HuH-7.5 (cell line): ENCODE measurements at regions not wholly inside any gene's neighbourhood (a gene's known extent, or its start where the extent isn't known, plus 50 kb on each side); places are given as distances from the start of the nearest gene placed in this dataset.

ENCODE experiments used
- DNase-seq: peaks from one replicate; pipeline ENCODE4 v3.0.0; 2011; ENCODE audit warnings: low spot score

GRCh38 chr4:148808416-148808815, 366.2 kb upstream of the NR3C2 start:
- no peak for DNase-seq

DNA sequence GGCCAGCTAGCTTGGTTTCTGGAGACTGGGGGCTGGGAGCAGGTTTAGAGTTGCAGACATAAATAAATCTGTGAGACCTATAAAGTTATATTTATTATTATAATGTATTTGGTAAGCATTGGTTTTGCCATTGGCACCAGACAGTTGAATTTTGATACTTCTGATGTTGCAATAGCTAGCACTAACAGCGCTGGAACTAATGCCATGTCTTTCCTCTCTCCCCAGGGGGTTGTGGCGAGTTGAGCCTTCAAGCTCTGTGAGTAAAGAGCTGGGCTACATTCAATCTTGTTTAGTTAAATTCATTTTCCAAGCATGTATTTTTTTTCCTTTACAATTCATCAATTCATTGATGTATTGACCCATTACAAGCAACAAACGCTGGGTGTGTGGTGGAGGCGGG, 358.7 kb upstream of the NR3C2 start:
- no peak for DNase-seq

- DNase-seq, result no peak
These were observed 358.2 kb upstream of the NR3C2 start for GRCh38 chr4:148800336-148800885.

- no peak for DNase-seq
These were observed 353.1 kb upstream of the NR3C2 start for GRCh38 chr4:148795156-148795864.

GRCh38 chr4:148793221-148793620, 351.0 kb upstream of the NR3C2 start:
- DNase-seq, result no peak

DNA sequence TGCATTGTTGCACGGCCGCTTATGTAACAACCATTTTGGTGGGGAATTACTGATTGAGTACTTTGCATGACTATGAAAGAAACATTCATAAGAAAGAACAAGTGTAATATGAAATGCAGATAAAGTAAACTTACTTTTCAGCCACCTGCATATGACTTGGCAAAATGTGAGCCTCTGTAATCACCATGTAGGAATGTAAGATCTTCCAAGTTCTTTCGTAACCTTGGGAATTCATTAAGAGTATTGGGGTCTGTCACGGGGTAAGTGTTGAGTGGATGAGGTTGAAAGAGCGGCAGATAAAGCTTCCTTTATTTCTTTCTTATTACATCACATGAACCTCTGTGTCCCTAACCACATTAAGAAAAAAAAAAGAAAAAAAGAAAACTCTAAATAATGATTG, 348.5 kb upstream of the NR3C2 start:
- no peak for DNase-seq

GRCh38 chr4:148790246-148790645, 348.0 kb upstream of the NR3C2 start:
- DNase-seq, result no peak

GRCh38 chr4:148787831-148788477, 345.7 kb upstream of the NR3C2 start:
- DNase-seq, result no peak

DNA sequence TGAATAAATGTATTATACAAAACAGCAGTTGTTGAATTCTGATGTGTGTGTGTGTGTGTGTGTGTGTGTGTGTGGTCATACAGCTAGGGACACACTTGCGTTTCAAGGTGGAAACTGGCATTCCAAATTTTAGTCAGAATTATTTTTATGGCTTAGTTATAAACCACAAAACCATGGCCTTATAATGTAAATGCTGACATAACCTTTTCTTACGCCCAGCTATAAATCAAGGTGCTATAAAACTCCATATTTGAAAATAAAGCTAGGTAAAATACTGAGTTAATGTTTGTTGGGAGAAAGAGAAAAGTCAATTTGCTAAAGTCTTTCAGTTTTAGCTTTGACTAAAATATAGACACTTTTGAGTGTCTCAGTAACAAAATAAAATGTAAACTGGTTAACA, 345.1 kb upstream of the NR3C2 start:
- no peak for DNase-seq

- DNase-seq, result no peak
These were observed 344.5 kb upstream of the NR3C2 start for GRCh38 chr4:148786699-148787098.

DNA sequence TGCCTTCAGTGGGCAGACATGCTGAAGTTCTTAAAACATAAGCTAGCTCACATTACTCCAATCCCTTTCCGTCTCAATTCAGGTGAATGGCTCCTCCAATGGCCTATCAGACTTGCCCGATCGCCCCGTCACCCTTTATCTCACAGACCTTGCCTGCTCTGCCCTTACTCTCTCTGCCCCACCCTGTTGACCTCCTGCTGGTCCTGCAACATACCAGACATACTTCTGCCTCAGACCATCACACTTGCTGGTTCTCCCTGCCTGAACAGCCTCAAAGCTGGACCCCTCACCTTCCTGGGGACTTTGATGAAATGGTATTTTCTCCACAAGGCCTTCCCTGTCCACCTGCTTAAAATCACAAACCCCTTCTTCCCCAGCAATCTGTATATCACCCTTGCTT, 340.1 kb upstream of the NR3C2 start:
- DNase-seq, result no peak

GRCh38 chr4:148780426-148781005, 338.3 kb upstream of the NR3C2 start:
- DNase-seq, result no peak

DNA sequence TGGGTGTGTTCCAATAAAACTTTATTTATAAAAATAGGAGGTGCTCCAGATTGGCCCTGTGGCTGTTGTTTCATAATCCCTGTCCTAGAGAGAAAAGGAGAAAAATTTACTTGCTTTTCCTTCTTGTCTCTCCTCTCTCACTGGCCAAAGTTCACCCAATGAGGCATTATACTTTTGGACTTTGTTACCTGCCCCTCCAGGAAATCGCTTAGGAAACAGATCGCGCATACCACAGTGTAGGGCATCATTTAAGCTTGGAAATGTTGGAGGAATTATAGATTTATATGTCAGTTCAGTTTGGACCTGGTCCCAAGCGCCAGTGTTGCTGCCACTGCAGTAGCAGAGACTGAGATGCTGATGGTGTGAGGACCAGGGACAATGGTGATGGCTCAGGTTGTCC, 337.6 kb upstream of the NR3C2 start:
- no peak for DNase-seq

- no peak for DNase-seq
These were observed 336.9 kb upstream of the NR3C2 start for GRCh38 chr4:148778980-148779675.

- no peak for DNase-seq
These were observed 334.7 kb upstream of the NR3C2 start for GRCh38 chr4:148776941-148777340.

DNA sequence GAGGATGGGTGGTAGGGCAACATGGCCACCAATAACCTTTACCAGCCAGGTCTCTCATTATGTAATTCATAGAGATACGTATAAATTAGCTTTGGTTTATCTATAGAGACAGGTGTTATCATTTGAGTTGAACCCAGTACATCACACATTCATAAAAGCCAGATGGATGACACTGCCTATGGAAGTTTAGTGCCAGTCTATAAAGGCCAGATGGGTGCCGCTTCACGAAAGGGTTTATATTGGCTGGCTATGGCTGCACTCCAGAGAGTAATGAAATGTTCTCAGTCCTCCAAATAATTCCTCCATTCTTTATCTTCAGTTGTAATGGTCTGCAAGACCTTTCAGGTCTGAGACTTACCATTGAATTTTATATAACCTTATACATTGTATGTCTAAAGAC, 331.9 kb upstream of the NR3C2 start:
- no peak for DNase-seq

DNA sequence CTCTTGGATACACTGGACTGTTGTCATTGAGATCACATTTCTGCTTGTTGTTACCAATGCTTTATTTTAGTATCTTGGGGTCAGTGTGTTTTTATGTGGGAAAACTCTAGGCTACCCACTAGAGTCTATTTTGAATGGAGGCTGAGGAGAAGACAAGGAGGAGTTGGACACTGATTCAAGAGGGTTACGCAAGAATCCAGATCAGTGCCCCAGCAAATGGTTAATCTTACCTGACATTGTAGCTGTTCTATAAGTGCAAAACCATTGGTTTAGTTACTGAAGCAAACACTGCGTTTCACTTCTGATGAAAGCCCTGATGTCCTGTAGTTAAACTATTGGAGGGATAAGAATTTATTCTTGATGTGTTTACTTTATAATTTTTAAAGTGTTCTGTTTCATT, 331.1 kb upstream of the NR3C2 start:
- DNase-seq, result no peak

DNA sequence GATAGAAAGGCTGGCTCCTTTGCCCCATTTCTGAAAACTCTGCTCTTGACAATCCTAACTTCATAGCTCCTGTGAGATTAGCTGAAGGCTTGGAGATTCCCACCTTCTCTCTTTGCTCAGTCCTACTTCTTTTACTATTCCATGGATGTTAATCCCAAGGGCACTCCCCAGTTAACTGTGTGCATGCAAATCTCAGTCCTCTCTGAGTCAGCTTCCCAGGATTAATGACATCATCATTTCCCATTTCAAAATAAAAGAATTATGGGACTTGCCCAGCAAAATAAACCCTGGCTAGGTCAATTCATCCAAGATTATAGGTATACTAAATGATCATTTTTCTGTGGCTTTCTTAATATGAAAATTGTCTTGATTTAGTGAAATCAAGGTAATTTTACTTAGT, 328.6 kb upstream of the NR3C2 start:
- no peak for DNase-seq

DNA sequence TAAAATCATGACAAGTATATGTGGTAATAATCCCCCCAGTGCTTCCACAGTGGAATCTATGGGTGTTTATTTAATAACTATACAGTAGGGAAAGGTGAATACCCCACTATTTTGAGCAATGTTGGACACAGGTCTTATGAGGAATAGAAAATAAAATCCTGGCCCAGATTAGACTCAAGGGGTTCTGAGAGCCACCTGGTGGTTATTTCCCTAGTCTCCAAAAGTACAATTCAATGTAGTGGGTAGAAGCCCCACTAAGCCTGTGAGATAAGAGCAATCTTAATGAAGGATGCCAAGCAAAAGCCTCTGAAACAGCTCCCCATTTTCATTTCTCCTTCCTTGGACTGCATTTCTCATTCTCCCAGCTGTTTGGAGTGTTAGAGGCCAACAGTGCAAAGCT, 328.2 kb upstream of the NR3C2 start:
- DNase-seq, result no peak

DNA sequence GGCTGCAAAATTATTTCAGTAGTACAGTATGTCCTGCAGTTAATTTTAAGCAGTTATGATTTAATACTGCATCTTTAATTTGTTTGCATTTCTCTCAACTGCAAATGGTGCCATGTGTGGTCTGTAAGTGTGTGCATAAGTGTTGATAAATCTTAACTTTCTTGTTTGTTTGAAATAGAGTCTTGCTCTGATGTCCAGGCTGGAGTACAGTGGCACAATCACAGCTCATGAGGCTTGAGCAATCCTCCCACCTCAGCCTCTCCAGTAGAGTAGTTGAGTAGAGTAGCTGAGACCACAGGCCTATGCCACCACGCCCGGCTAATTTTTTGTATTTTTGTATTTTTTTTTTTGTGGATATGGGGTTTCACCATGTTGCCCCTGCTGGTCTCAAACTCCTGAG, 322.5 kb upstream of the NR3C2 start:
- DNase-seq, result no peak

GRCh38 chr4:148757171-148757570, 315.0 kb upstream of the NR3C2 start:
- no peak for DNase-seq

DNA sequence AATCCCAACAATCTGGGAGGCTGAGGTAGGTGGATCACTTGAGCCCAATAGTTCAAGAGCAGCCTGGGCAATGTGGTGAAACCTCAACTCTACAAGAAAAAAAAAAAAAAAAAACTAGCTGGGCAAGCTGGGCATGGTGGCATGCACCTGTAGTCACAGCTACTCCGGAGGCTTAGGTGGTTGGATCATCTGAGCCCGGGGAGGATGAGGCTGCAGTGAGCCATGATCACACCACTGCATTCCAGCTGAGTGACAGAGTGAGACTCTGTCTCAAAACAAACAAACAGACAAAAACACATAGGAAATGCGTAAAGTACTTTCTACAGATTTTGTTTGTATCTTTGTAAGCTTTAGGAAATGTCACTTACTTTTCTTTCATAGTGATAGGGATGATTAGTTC, 307.2 kb upstream of the NR3C2 start:
- DNase-seq, result no peak
